HG03045 (cell line): ENCODE measurements at regions not wholly inside any gene's neighbourhood (a gene's known extent, or its start where the extent isn't known, plus 50 kb on each side); places are given as distances from the start of the nearest gene placed in this dataset.

Source experiments
- ATAC-seq: cut with Tn5 transposase; IDR thresholded peaks from one replicate; pipeline ENCODE4 v1.9.1; 2021; ENCODE audit warnings: mild to moderate bottlenecking, moderate library complexity; ENCODE audit not compliant: unreplicated experiment

- no peak for ATAC-seq
These were observed 57.4 kb upstream of the LGALSL start for GRCh38 chr2:64396551-64396950.

GRCh38 chr2:64398516-64399129, 55.3 kb upstream of the LGALSL start:
- ATAC-seq, result no peak

- no peak for ATAC-seq
These were observed 54.4 kb upstream of the LGALSL start for GRCh38 chr2:64399521-64399920.

GRCh38 chr2:64400105-64400728, 53.7 kb upstream of the LGALSL start:
- no peak for ATAC-seq

- ATAC-seq, result no peak
These were observed 53.0 kb upstream of the LGALSL start for GRCh38 chr2:64400733-64401528.

- no peak for ATAC-seq
These were observed 52.5 kb upstream of the LGALSL start for GRCh38 chr2:64401529-64401880.

GRCh38 chr2:64402876-64403275, 51.1 kb upstream of the LGALSL start:
- ATAC-seq, result no peak

- no peak for ATAC-seq
These were observed 50.5 kb upstream of the LGALSL start for GRCh38 chr2:64403426-64403825.

GRCh38 chr2:64404002-64404731, 49.8 kb upstream of the LGALSL start:
- no peak for ATAC-seq
